Mammary epithelial cell (primary cell): ENCODE measurements at regions not wholly inside any gene's neighbourhood (a gene's known extent, or its start where the extent isn't known, plus 50 kb on each side); places are given as distances from the start of the nearest gene placed in this dataset.

Experiments used
- CTCF ChIP-seq, 2 donors: IDR thresholded peaks in 1 of 2; conservative IDR thresholded peaks in 1 of 2; 2 replicates each; pipeline ENCODE4 v1.5.1; 2011 to 2012; ENCODE audit warnings: inconsistent platforms in 2 of 2, low read length in 2 of 2, mild to moderate bottlenecking in 2 of 2, control low read depth in 1 of 2, low read depth in 1 of 2; ENCODE audit not compliant: insufficient read depth in 1 of 2; ENCODE audit errors: extremely low read depth in 1 of 2
- EZH2 ChIP-seq: IDR thresholded peaks from 2 replicates; pipeline ENCODE4 v1.6.1; 2012; ENCODE audit warnings: low read length, inconsistent platforms, borderline replicate concordance

DNA sequence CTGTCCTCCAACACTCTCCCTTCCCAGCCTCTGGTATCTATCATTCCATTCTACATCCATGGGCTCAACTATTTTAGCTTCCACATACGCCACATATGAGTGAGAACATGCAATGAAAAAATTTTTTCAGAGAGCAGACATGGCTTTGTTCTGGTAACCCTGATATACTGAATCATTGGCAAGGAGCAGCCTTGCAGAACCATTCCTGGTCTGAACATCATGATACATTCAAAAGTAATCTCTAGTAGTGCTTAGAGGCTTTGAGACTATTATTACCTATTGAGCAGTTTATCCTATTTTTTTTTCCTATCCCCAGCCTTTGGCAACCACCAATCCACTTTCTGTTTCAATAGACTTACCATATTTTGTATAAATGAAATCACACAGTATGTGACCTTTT lies 393.1 kb upstream of the KCNH7 start:
- TF ChIP-seq CTCF (conservative IDR thresholded peaks at IDR 0.05 in 1 of 2, IDR thresholded peaks at IDR 0.05 in 1 of 2; ENCODE audit: extremely low read depth in 1 of 2, insufficient read depth in 1 of 2, low read depth in 1 of 2, low read length in 2 of 2): no peak
- no peak for TF ChIP-seq EZH2
